ENCODE measurements at regions not wholly inside any gene's neighbourhood (a gene's known extent, or its start where the extent isn't known, plus 50 kb on each side); places are given as distances from the start of the nearest gene placed in this dataset.

GRCh38 chr7:152513861-152514770 is 78.3 kb upstream of the KMT2C start:
- Histone ChIP-seq H3K4ac (ENCODE audit: low read depth in 1 of 2, low read length in 2 of 2) (no peak overlapping the region), H3K36me3 (ENCODE audit: control insufficient read depth in 1 of 2, insufficient read depth in 2 of 2, low read depth in 1 of 2, low read length in 2 of 2) (no peaks in the 10 kb centered on the region), H2BK120ac (ENCODE audit: low read depth, low read length) (no peak overlapping the region), H3K79me1 (replicated peaks; ENCODE audit: low read length, poor library complexity, severe bottlenecking) (no peaks in the 10 kb centered on the region), H3K27me3 (ENCODE audit: control insufficient read depth in 1 of 2, insufficient read depth in 1 of 2, low read length in 2 of 2) (peaks cover 0 to 14% of the 10 kb centered on the region in 2 experiments), H3K14ac (ENCODE audit: low read length in 2 of 2) (no peak overlapping the region), H3K27ac (ENCODE audit: low read length, poor library complexity, severe bottlenecking) (no peak overlapping the region), H4K8ac (ENCODE audit: low read length) (no peak overlapping the region), H3K9me3 (ENCODE audit: control insufficient read depth, low read length) (peaks cover under 1% of the 10 kb centered on the region), H3K9ac (ENCODE audit: low read length) (no peak overlapping the region), H2BK12ac (ENCODE audit: low read length in 2 of 2) (no peak overlapping the region), H2AK5ac (ENCODE audit: low read length, severe bottlenecking) (no peak overlapping the region), H2BK5ac (ENCODE audit: low read depth, low read length, poor library complexity, severe bottlenecking) (no peak overlapping the region), H4K91ac (ENCODE audit: low read length) (no peak overlapping the region), H2AFZ (ENCODE audit: low read depth, low read length) (no peak overlapping the region), H3K23ac (ENCODE audit: low read length in 2 of 2) (no peak overlapping the region), H3K18ac (ENCODE audit: low read depth in 1 of 2, low read length in 2 of 2) (no peak overlapping the region), H3K4me2 (ENCODE audit: low read length, poor library complexity, severe bottlenecking) (no peak overlapping the region), H2BK15ac (ENCODE audit: low read depth, poor library complexity, severe bottlenecking) (no peak overlapping the region), H3K4me1 (ENCODE audit: control insufficient read depth, insufficient read depth, low read depth, low read length) (no peaks in the 10 kb centered on the region), H3K4me3 (ENCODE audit: insufficient read depth in 1 of 2, low read depth in 1 of 2, low read length in 2 of 2) (no peak overlapping the region)
- no peak for DNase-seq
- 83% methylated on average over 18 of the region's 20 CpGs for WGBS

GRCh38 chr7:152512706-152513105 is 76.9 kb upstream of the KMT2C start:
- H3K4ac ChIP-seq (ENCODE audit: low read depth in 1 of 2, low read length in 2 of 2): no peak overlapping the region
- H3K9me3 ChIP-seq (ENCODE audit: control insufficient read depth, low read length): no peaks in the 10 kb centered on the region
- H3K14ac ChIP-seq (ENCODE audit: low read length in 2 of 2): no peak overlapping the region
- H2BK5ac ChIP-seq (ENCODE audit: low read depth, low read length, poor library complexity, severe bottlenecking): no peak overlapping the region
- H3K9ac ChIP-seq (ENCODE audit: low read length): no peak overlapping the region
- H2BK120ac ChIP-seq (ENCODE audit: low read depth, low read length): no peak overlapping the region
- H3K36me3 ChIP-seq (ENCODE audit: control insufficient read depth in 1 of 2, insufficient read depth in 2 of 2, low read depth in 1 of 2, low read length in 2 of 2): no peaks in the 10 kb centered on the region
- no peak overlapping the region for H3K27ac ChIP-seq (ENCODE audit: low read length, poor library complexity, severe bottlenecking)
- 72% methylated on average over 5 of the region's 5 CpGs for WGBS
- no peak overlapping the region for H2BK15ac ChIP-seq (ENCODE audit: low read depth, poor library complexity, severe bottlenecking)
- no peaks in the 10 kb centered on the region for H3K4me1 ChIP-seq (ENCODE audit: control insufficient read depth, insufficient read depth, low read depth, low read length)
- no peaks in the 10 kb centered on the region for H3K79me1 ChIP-seq (replicated peaks; ENCODE audit: low read length, poor library complexity, severe bottlenecking)
- H3K4me3 ChIP-seq (ENCODE audit: insufficient read depth in 1 of 2, low read depth in 1 of 2, low read length in 2 of 2): no peak overlapping the region
- no peak overlapping the region for H2AFZ ChIP-seq (ENCODE audit: low read depth, low read length)
- H3K4me2 ChIP-seq (ENCODE audit: low read length, poor library complexity, severe bottlenecking): no peak overlapping the region
- no peak for DNase-seq
- H2BK12ac ChIP-seq (ENCODE audit: low read length in 2 of 2): no peak overlapping the region
- no peak overlapping the region for H4K91ac ChIP-seq (ENCODE audit: low read length)
- no peak overlapping the region for H4K8ac ChIP-seq (ENCODE audit: low read length)
- H3K18ac ChIP-seq (ENCODE audit: low read depth in 1 of 2, low read length in 2 of 2): no peak overlapping the region
- H3K27me3 ChIP-seq (ENCODE audit: control insufficient read depth in 1 of 2, insufficient read depth in 1 of 2, low read length in 2 of 2): peaks cover 0 to 14% of the 10 kb centered on the region in 2 experiments
- no peak overlapping the region for H2AK5ac ChIP-seq (ENCODE audit: low read length, severe bottlenecking)
- H3K23ac ChIP-seq (ENCODE audit: low read length in 2 of 2): no peak overlapping the region

- H2AFZ ChIP-seq (ENCODE audit: low read depth, low read length): no peak overlapping the region
- no peak overlapping the region for H3K27ac ChIP-seq (ENCODE audit: low read length, poor library complexity, severe bottlenecking)
- no peak overlapping the region for H3K4me3 ChIP-seq (ENCODE audit: insufficient read depth in 1 of 2, low read depth in 1 of 2, low read length in 2 of 2)
- H2BK120ac ChIP-seq (ENCODE audit: low read depth, low read length): no peak overlapping the region
- H2BK12ac ChIP-seq (ENCODE audit: low read length in 2 of 2): no peak overlapping the region
- no peaks in the 10 kb centered on the region for H3K36me3 ChIP-seq (ENCODE audit: control insufficient read depth in 1 of 2, insufficient read depth in 2 of 2, low read depth in 1 of 2, low read length in 2 of 2)
- H2BK5ac ChIP-seq (ENCODE audit: low read depth, low read length, poor library complexity, severe bottlenecking): no peak overlapping the region
- no peak overlapping the region for H2AK5ac ChIP-seq (ENCODE audit: low read length, severe bottlenecking)
- H4K91ac ChIP-seq (ENCODE audit: low read length): no peak overlapping the region
- no peaks in the 10 kb centered on the region for H3K4me1 ChIP-seq (ENCODE audit: control insufficient read depth, insufficient read depth, low read depth, low read length)
- 83% methylated on average over 5 of the region's 5 CpGs for WGBS
- H2BK15ac ChIP-seq (ENCODE audit: low read depth, poor library complexity, severe bottlenecking): no peak overlapping the region
- no peak for DNase-seq
- no peak overlapping the region for H4K8ac ChIP-seq (ENCODE audit: low read length)
- H3K9me3 ChIP-seq (ENCODE audit: control insufficient read depth, low read length): no peaks in the 10 kb centered on the region
- peaks cover 0 to 13% of the 10 kb centered on the region in 2 experiments for H3K27me3 ChIP-seq (ENCODE audit: control insufficient read depth in 1 of 2, insufficient read depth in 1 of 2, low read length in 2 of 2)
- H3K9ac ChIP-seq (ENCODE audit: low read length): no peak overlapping the region
- no peak overlapping the region for H3K4me2 ChIP-seq (ENCODE audit: low read length, poor library complexity, severe bottlenecking)
- H3K4ac ChIP-seq (ENCODE audit: low read depth in 1 of 2, low read length in 2 of 2): no peak overlapping the region
- no peak overlapping the region for H3K14ac ChIP-seq (ENCODE audit: low read length in 2 of 2)
- no peak overlapping the region for H3K23ac ChIP-seq (ENCODE audit: low read length in 2 of 2)
- H3K79me1 ChIP-seq (replicated peaks; ENCODE audit: low read length, poor library complexity, severe bottlenecking): no peaks in the 10 kb centered on the region
- H3K18ac ChIP-seq (ENCODE audit: low read depth in 1 of 2, low read length in 2 of 2): no peak overlapping the region
Measured at GRCh38 chr7:152511736-152512135, 75.9 kb upstream of the KMT2C start.

- H4K91ac ChIP-seq (ENCODE audit: low read length): no peak overlapping the region
- no peak overlapping the region for H3K9ac ChIP-seq (ENCODE audit: low read length)
- no peaks in the 10 kb centered on the region for H3K79me1 ChIP-seq (replicated peaks; ENCODE audit: low read length, poor library complexity, severe bottlenecking)
- no peak overlapping the region for H3K27ac ChIP-seq (ENCODE audit: low read length, poor library complexity, severe bottlenecking)
- no peaks in the 10 kb centered on the region for H3K36me3 ChIP-seq (ENCODE audit: control insufficient read depth in 1 of 2, insufficient read depth in 2 of 2, low read depth in 1 of 2, low read length in 2 of 2)
- H3K14ac ChIP-seq (ENCODE audit: low read length in 2 of 2): no peak overlapping the region
- no peaks in the 10 kb centered on the region for H3K9me3 ChIP-seq (ENCODE audit: control insufficient read depth, low read length)
- H3K4me2 ChIP-seq (ENCODE audit: low read length, poor library complexity, severe bottlenecking): no peak overlapping the region
- H2AFZ ChIP-seq (ENCODE audit: low read depth, low read length): no peak overlapping the region
- H2BK15ac ChIP-seq (ENCODE audit: low read depth, poor library complexity, severe bottlenecking): no peak overlapping the region
- H4K8ac ChIP-seq (ENCODE audit: low read length): no peak overlapping the region
- no peaks in the 10 kb centered on the region for H3K4me1 ChIP-seq (ENCODE audit: control insufficient read depth, insufficient read depth, low read depth, low read length)
- H2AK5ac ChIP-seq (ENCODE audit: low read length, severe bottlenecking): no peak overlapping the region
- H2BK12ac ChIP-seq (ENCODE audit: low read length in 2 of 2): no peak overlapping the region
- no peak for DNase-seq
- H3K4ac ChIP-seq (ENCODE audit: low read depth in 1 of 2, low read length in 2 of 2): no peak overlapping the region
- no peak overlapping the region for H3K23ac ChIP-seq (ENCODE audit: low read length in 2 of 2)
- no peak overlapping the region for H2BK120ac ChIP-seq (ENCODE audit: low read depth, low read length)
- no peak overlapping the region for H3K4me3 ChIP-seq (ENCODE audit: insufficient read depth in 1 of 2, low read depth in 1 of 2, low read length in 2 of 2)
- no peaks in the 10 kb centered on the region for H3K27me3 ChIP-seq (ENCODE audit: control insufficient read depth in 1 of 2, insufficient read depth in 1 of 2, low read length in 2 of 2)
- no peak overlapping the region for H2BK5ac ChIP-seq (ENCODE audit: low read depth, low read length, poor library complexity, severe bottlenecking)
- no peak overlapping the region for H3K18ac ChIP-seq (ENCODE audit: low read depth in 1 of 2, low read length in 2 of 2)
Measured at GRCh38 chr7:152508701-152509100, 72.9 kb upstream of the KMT2C start.

Measured in mesenchymal stem cell (in vitro differentiated cells and primary cell).